NCI-H446 (cell line): ENCODE measurements at regions not wholly inside any gene's neighbourhood (a gene's known extent, or its start where the extent isn't known, plus 50 kb on each side); places are given as distances from the start of the nearest gene placed in this dataset.
"Not testable (repeated sequence)": the region's sequence is repeated elsewhere in the genome, so short reads cannot be mapped to it uniquely, and the experiment has no call there.

Experiments
- DNase-seq, 2 experiments: peaks; one replicate each; lab custom pipeline; 2025; lab: John Stamatoyannopoulos, UW

GRCh38 chr20:30164389-30164788, 1093.1 kb upstream of the DEFB115 start:
- not testable (repeated sequence) for DNase-seq

- no peak for DNase-seq
These were observed 1089.9 kb upstream of the DEFB115 start for GRCh38 chr20:30167540-30167939.

GRCh38 chr20:30168025-30168799, 1089.3 kb upstream of the DEFB115 start:
- DNase-seq: no peak

GRCh38 chr20:30168800-30169138, 1088.7 kb upstream of the DEFB115 start:
- no peak for DNase-seq

- no peak for DNase-seq
These were observed 1081.8 kb upstream of the DEFB115 start for GRCh38 chr20:30175681-30176080.

- DNase-seq: not testable (repeated sequence)
These were observed 1074.3 kb upstream of the DEFB115 start for GRCh38 chr20:30183124-30183523.

GRCh38 chr20:30191785-30192184, 1065.7 kb upstream of the DEFB115 start:
- not testable (repeated sequence) for DNase-seq

GRCh38 chr20:30234477-30234876, 1023.0 kb upstream of the DEFB115 start:
- DNase-seq: not testable (repeated sequence)

- DNase-seq: not testable (repeated sequence)
These were observed 982.4 kb upstream of the DEFB115 start for GRCh38 chr20:30275073-30275472.

GRCh38 chr20:30281584-30282197, 975.8 kb upstream of the DEFB115 start:
- DNase-seq: no peak

GRCh38 chr20:30283476-30284280, 973.8 kb upstream of the DEFB115 start:
- peak; percentile 12 to 88 for DNase-seq

GRCh38 chr20:30284281-30284905, 973.1 kb upstream of the DEFB115 start:
- DNase-seq: no peak

- no peak for DNase-seq
These were observed 971.8 kb upstream of the DEFB115 start for GRCh38 chr20:30285677-30286076.

- no peak for DNase-seq
These were observed 971.3 kb upstream of the DEFB115 start for GRCh38 chr20:30286157-30286556.

GRCh38 chr20:30287459-30287858, 970.0 kb upstream of the DEFB115 start:
- DNase-seq: not testable (repeated sequence)

- DNase-seq: no peak
These were observed 969.1 kb upstream of the DEFB115 start for GRCh38 chr20:30288346-30288745.

GRCh38 chr20:30289049-30289448, 968.4 kb upstream of the DEFB115 start:
- DNase-seq: not testable (repeated sequence)

GRCh38 chr20:30289711-30290141, 967.7 kb upstream of the DEFB115 start:
- not testable (repeated sequence) for DNase-seq

- DNase-seq: not testable (repeated sequence)
These were observed 967.0 kb upstream of the DEFB115 start for GRCh38 chr20:30290361-30291063.

- not testable (repeated sequence) for DNase-seq
These were observed 966.4 kb upstream of the DEFB115 start for GRCh38 chr20:30291064-30291379.

- not testable (repeated sequence) for DNase-seq
These were observed 965.8 kb upstream of the DEFB115 start for GRCh38 chr20:30291686-30292085.

- DNase-seq: not testable (repeated sequence)
These were observed 962.1 kb upstream of the DEFB115 start for GRCh38 chr20:30295396-30295795.
